ENCODE measurements at regions not wholly inside any gene's neighbourhood (a gene's known extent, or its start where the extent isn't known, plus 50 kb on each side); places are given as distances from the start of the nearest gene placed in this dataset.

DNA sequence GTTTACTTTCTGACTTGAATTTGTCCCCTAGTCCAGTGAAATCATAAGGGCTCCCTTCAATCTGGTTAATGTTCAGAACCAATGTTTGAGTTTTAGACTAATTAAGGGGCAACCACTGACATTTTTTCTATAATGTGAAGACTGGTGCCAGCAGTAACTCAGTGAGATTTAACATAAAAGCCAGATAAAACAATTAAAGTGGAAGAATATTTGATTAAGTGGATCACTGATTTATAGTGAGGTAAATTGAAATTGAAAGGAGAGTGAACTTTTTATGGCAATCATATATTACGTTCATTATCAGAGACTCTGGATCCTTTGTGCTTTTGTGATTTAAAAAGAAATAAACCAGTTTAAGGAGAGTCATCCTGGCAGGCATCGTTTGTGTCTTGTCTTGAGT, 246.8 kb downstream of the GATA3 start:
- Histone ChIP-seq H2AFZ (ENCODE audit: control insufficient read depth, low read length) (peak overlapping the region; percentile 82), H3K4me2 (ENCODE audit: control insufficient read depth, extremely low read depth, insufficient read depth, low read depth, low read length) (peak overlapping the region; percentile 72), H3K9ac (ENCODE audit: control insufficient read depth, extremely low read depth, insufficient read depth, low read length) (peak overlapping the region; percentile 4), H3K4me1 (ENCODE audit: control insufficient read depth, extremely low read depth, insufficient read depth, low read length) (peaks cover 30% of the 10 kb centered on the region), H3K9me3 (ENCODE audit: control insufficient read depth, low read depth, low read length) (no peaks in the 10 kb centered on the region), H3K36me3 (ENCODE audit: control insufficient read depth in 2 of 2, extremely low read depth in 1 of 2, insufficient read depth in 2 of 2, low read length in 2 of 2) (no peaks in the 10 kb centered on the region), H3K4me3 (ENCODE audit: control insufficient read depth in 2 of 3, extremely low read depth in 1 of 3, insufficient read depth in 2 of 3, low read depth in 1 of 3, low read length in 3 of 3) (peak overlapping the region in 2 of 3 experiments; percentile 25 to 39), H3K27ac (ENCODE audit: control insufficient read depth, insufficient read depth, low read length) (peak overlapping the region; percentile 33), H4K20me1 (ENCODE audit: control insufficient read depth, extremely low read depth, insufficient read depth, low read length) (no peaks in the 10 kb centered on the region), H3K27me3 (ENCODE audit: control insufficient read depth, extremely low read depth, insufficient read depth, low read length) (no peaks in the 10 kb centered on the region), H3K9me1 (ENCODE audit: control insufficient read depth, extremely low read depth, insufficient read depth, low read length) (no peaks in the 10 kb centered on the region), H3K79me2 (ENCODE audit: control insufficient read depth, insufficient read depth, low read length) (no peaks in the 10 kb centered on the region)
- dilution Hi-C loops (cut with MboI; ENCODE audit: extremely low pct_ligation_motif_present, low sequenced_read_pairs) = no loop called here
- FAIRE-seq (no peak), DNase-seq (ENCODE audit: low read depth, low spot score) (no peak)
- TF ChIP-seq EZH2 (IDR thresholded peaks at IDR 0.05; ENCODE audit: low read length) (no peak), CTCF (optimal IDR thresholded peaks at IDR 0.05 in 1 of 3, IDR thresholded peaks at IDR 0.05 in 1 of 3, conservative IDR thresholded peaks at IDR 0.05 in 1 of 3; ENCODE audit: extremely low read depth in 1 of 3, insufficient read depth in 2 of 3, low read length in 3 of 3) (no peak)

DNA sequence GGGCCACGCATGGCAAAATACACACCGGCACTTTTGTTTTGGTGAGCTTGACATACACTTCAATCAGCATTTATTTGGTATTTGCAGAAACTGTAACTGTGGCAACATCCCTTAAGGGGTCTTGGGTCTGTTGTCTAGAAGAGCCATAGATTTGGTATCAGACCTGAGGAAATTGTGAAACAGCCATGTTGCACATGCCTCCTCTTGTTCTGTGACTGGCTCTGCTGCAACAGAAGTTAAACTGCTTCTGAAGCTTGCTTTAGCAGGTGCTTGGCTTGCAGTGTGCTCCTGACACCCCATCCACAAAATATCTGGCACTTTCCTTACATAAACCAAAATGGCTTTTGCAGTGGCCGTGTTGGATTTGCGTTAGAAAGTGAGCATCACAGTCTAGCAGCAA, 247.3 kb downstream of the GATA3 start:
- no peaks in the 10 kb centered on the region for H3K27me3 ChIP-seq (ENCODE audit: control insufficient read depth, extremely low read depth, insufficient read depth, low read length)
- H3K9ac ChIP-seq (ENCODE audit: control insufficient read depth, extremely low read depth, insufficient read depth, low read length) = no peak overlapping the region
- DNase-seq (ENCODE audit: low read depth, low spot score) (no peak), FAIRE-seq (peak; percentile 62)
- H3K4me3 ChIP-seq (ENCODE audit: control insufficient read depth in 2 of 3, extremely low read depth in 1 of 3, insufficient read depth in 2 of 3, low read depth in 1 of 3, low read length in 3 of 3) = no peak overlapping the region
- TF ChIP-seq EZH2 (IDR thresholded peaks at IDR 0.05; ENCODE audit: low read length) = no peak
- no peak for TF ChIP-seq CTCF (optimal IDR thresholded peaks at IDR 0.05 in 1 of 3, IDR thresholded peaks at IDR 0.05 in 1 of 3, conservative IDR thresholded peaks at IDR 0.05 in 1 of 3; ENCODE audit: extremely low read depth in 1 of 3, insufficient read depth in 2 of 3, low read length in 3 of 3)
- H3K9me1 ChIP-seq (ENCODE audit: control insufficient read depth, extremely low read depth, insufficient read depth, low read length) = no peaks in the 10 kb centered on the region
- H3K79me2 ChIP-seq (ENCODE audit: control insufficient read depth, insufficient read depth, low read length) = no peaks in the 10 kb centered on the region
- H3K4me2 ChIP-seq (ENCODE audit: control insufficient read depth, extremely low read depth, insufficient read depth, low read depth, low read length) = peak overlapping the region; percentile 72
- no peak overlapping the region for H3K27ac ChIP-seq (ENCODE audit: control insufficient read depth, insufficient read depth, low read length)
- peaks cover 35% of the 10 kb centered on the region for H3K4me1 ChIP-seq (ENCODE audit: control insufficient read depth, extremely low read depth, insufficient read depth, low read length)
- H3K9me3 ChIP-seq (ENCODE audit: control insufficient read depth, low read depth, low read length) = no peaks in the 10 kb centered on the region
- H3K36me3 ChIP-seq (ENCODE audit: control insufficient read depth in 2 of 2, extremely low read depth in 1 of 2, insufficient read depth in 2 of 2, low read length in 2 of 2) = no peaks in the 10 kb centered on the region
- no peaks in the 10 kb centered on the region for H4K20me1 ChIP-seq (ENCODE audit: control insufficient read depth, extremely low read depth, insufficient read depth, low read length)
- dilution Hi-C loops (cut with MboI; ENCODE audit: extremely low pct_ligation_motif_present, low sequenced_read_pairs) = no loop called here
- H2AFZ ChIP-seq (ENCODE audit: control insufficient read depth, low read length) = peak overlapping the region; percentile 82
